Chondrocyte (in vitro differentiated cells): ENCODE measurements at regions not wholly inside any gene's neighbourhood (a gene's known extent, or its start where the extent isn't known, plus 50 kb on each side); places are given as distances from the start of the nearest gene placed in this dataset.

Source experiments
- DNase-seq: peaks from one replicate; pipeline ENCODE4 v3.0.0; 2021; ENCODE audit warnings: mixed read lengths, low spot score
- H3K27ac Mint-ChIP-seq: one replicate; pipeline ENCODE4 v1.8.0; 2021; ENCODE audit warnings: mild to moderate bottlenecking, moderate library complexity, mixed read lengths; ENCODE audit not compliant: unreplicated experiment
- H3K27me3 Mint-ChIP-seq: 2 replicates; pipeline ENCODE4 v1.8.0; 2021; ENCODE audit warnings: low read depth, mixed read lengths
- H3K36me3 Mint-ChIP-seq: 2 replicates; pipeline ENCODE4 v1.8.0; 2021; ENCODE audit warnings: low read depth, mixed read lengths
- H3K4me1 Mint-ChIP-seq: 2 replicates; pipeline ENCODE4 v1.8.0; 2021; ENCODE audit warnings: low read depth, mild to moderate bottlenecking, mixed read lengths
- H3K4me3 Mint-ChIP-seq: one replicate; pipeline ENCODE4 v1.8.0; 2021; ENCODE audit warnings: mild to moderate bottlenecking, moderate library complexity, mixed read lengths; ENCODE audit not compliant: unreplicated experiment
- H3K9me3 Mint-ChIP-seq: 2 replicates; pipeline ENCODE4 v1.8.0; 2021; ENCODE audit warnings: low read depth, mixed read lengths
- CTCF ChIP-seq: fragments of 200-600 bp; sonication (generic); IDR thresholded peaks from 2 replicates; pipeline ENCODE4 v1.5.0; 2021; ENCODE audit warnings: antibody characterized with exemption, mild to moderate bottlenecking, moderate library complexity

- no peaks in the 10 kb centered on the region for H3K9me3 Mint-ChIP-seq
- no peak overlapping the region for H3K4me3 Mint-ChIP-seq
- no peak overlapping the region for H3K27ac Mint-ChIP-seq
- H3K36me3 Mint-ChIP-seq = no peaks in the 10 kb centered on the region
- no peak for TF ChIP-seq CTCF
- DNase-seq = no peak
- peaks cover 12% of the 10 kb centered on the region for H3K27me3 Mint-ChIP-seq
- peaks cover 7% of the 10 kb centered on the region for H3K4me1 Mint-ChIP-seq
Measured at GRCh38 chr4:162706051-162706450, 460.6 kb downstream of the NAF1 start.

- Mint-ChIP-seq H3K9me3 (no peaks in the 10 kb centered on the region), H3K27me3 (peaks cover 12% of the 10 kb centered on the region), H3K4me1 (peaks cover 7% of the 10 kb centered on the region), H3K27ac (no peak overlapping the region), H3K4me3 (no peak overlapping the region), H3K36me3 (no peaks in the 10 kb centered on the region)
- DNase-seq = no peak
- no peak for TF ChIP-seq CTCF
Measured at GRCh38 chr4:162705130-162705803, 461.4 kb downstream of the NAF1 start.

GRCh38 chr4:162700815-162701361, 465.8 kb downstream of the NAF1 start:
- no peaks in the 10 kb centered on the region for H3K4me1 Mint-ChIP-seq
- H3K36me3 Mint-ChIP-seq = no peaks in the 10 kb centered on the region
- H3K4me3 Mint-ChIP-seq = no peak overlapping the region
- DNase-seq = no peak
- TF ChIP-seq CTCF = no peak
- no peak overlapping the region for H3K27ac Mint-ChIP-seq
- peaks cover 11% of the 10 kb centered on the region for H3K27me3 Mint-ChIP-seq
- H3K9me3 Mint-ChIP-seq = peaks cover 4% of the 10 kb centered on the region

- H3K4me1 Mint-ChIP-seq = no peaks in the 10 kb centered on the region
- peaks cover 7% of the 10 kb centered on the region for H3K9me3 Mint-ChIP-seq
- H3K36me3 Mint-ChIP-seq = no peaks in the 10 kb centered on the region
- H3K27ac Mint-ChIP-seq = no peak overlapping the region
- H3K27me3 Mint-ChIP-seq = peaks cover 11% of the 10 kb centered on the region
- H3K4me3 Mint-ChIP-seq = no peak overlapping the region
- TF ChIP-seq CTCF = no peak
- no peak for DNase-seq
Measured at GRCh38 chr4:162700358-162700757, 466.3 kb downstream of the NAF1 start.

GRCh38 chr4:162699629-162700028, 467.1 kb downstream of the NAF1 start:
- no peaks in the 10 kb centered on the region for H3K36me3 Mint-ChIP-seq
- peaks cover 14% of the 10 kb centered on the region for H3K9me3 Mint-ChIP-seq
- no peaks in the 10 kb centered on the region for H3K4me1 Mint-ChIP-seq
- H3K27me3 Mint-ChIP-seq = peaks cover 11% of the 10 kb centered on the region
- H3K27ac Mint-ChIP-seq = no peak overlapping the region
- no peak for TF ChIP-seq CTCF
- DNase-seq = no peak
- H3K4me3 Mint-ChIP-seq = no peak overlapping the region
